BE2C (cell line): ENCODE measurements at regions not wholly inside any gene's neighbourhood (a gene's known extent, or its start where the extent isn't known, plus 50 kb on each side); places are given as distances from the start of the nearest gene placed in this dataset.

Experiments used
- DNase-seq: peaks from one replicate; pipeline ENCODE4 v3.0.0-alpha.2; 2020
- H3K27me3 ChIP-seq: fragments of 250-450 bp; sonication (Bioruptor Pico); 2 replicates; pipeline ENCODE4 v1.5.1; 2020; ENCODE audit warnings: mild to moderate bottlenecking
- H3K36me3 ChIP-seq: fragments of 250-450 bp; sonication (Bioruptor Pico); 2 replicates; pipeline ENCODE4 v1.5.1; 2020; ENCODE audit warnings: mild to moderate bottlenecking
- H3K4me1 ChIP-seq: fragments of 250-450 bp; sonication (Bioruptor Pico); 2 replicates; pipeline ENCODE4 v1.5.1; 2020
- H3K4me3 ChIP-seq: 2 replicates; pipeline ENCODE4 v1.5.1; 2011; ENCODE audit warnings: low read depth, low read length
- H3K9me3 ChIP-seq: fragments of 250-450 bp; sonication (Bioruptor Pico); 2 replicates; pipeline ENCODE4 v1.5.1; 2020
- CTCF ChIP-seq: IDR thresholded peaks from 2 replicates; pipeline ENCODE4 v1.5.1; 2012; ENCODE audit warnings: mild to moderate bottlenecking, low read depth, low read length

- H3K9me3 ChIP-seq = no peaks in the 10 kb centered on the region
- H3K4me1 ChIP-seq = no peaks in the 10 kb centered on the region
- H3K27me3 ChIP-seq = no peaks in the 10 kb centered on the region
- DNase-seq = no peak
- H3K36me3 ChIP-seq = no peaks in the 10 kb centered on the region
- TF ChIP-seq CTCF = no peak
- H3K4me3 ChIP-seq = no peak overlapping the region
Measured at GRCh38 chr2:180905002-180905401, 75.4 kb upstream of the UBE2E3 start.

- Histone ChIP-seq H3K4me3 (no peak overlapping the region), H3K4me1 (no peaks in the 10 kb centered on the region), H3K36me3 (no peaks in the 10 kb centered on the region), H3K27me3 (no peaks in the 10 kb centered on the region), H3K9me3 (no peaks in the 10 kb centered on the region)
- no peak for DNase-seq
- no peak for TF ChIP-seq CTCF
Measured at GRCh38 chr2:180901331-180901730, 79.1 kb upstream of the UBE2E3 start.

- no peak overlapping the region for H3K4me3 ChIP-seq
- H3K9me3 ChIP-seq = no peaks in the 10 kb centered on the region
- no peak for DNase-seq
- H3K4me1 ChIP-seq = no peaks in the 10 kb centered on the region
- no peaks in the 10 kb centered on the region for H3K27me3 ChIP-seq
- H3K36me3 ChIP-seq = no peaks in the 10 kb centered on the region
- TF ChIP-seq CTCF = no peak
Measured at GRCh38 chr2:180893752-180894151, 86.7 kb upstream of the UBE2E3 start.

GRCh38 chr2:180892091-180892490 lies 88.3 kb upstream of the UBE2E3 start:
- DNase-seq = no peak
- Histone ChIP-seq H3K27me3 (no peaks in the 10 kb centered on the region), H3K9me3 (no peaks in the 10 kb centered on the region), H3K36me3 (no peaks in the 10 kb centered on the region), H3K4me1 (no peaks in the 10 kb centered on the region), H3K4me3 (no peak overlapping the region)
- TF ChIP-seq CTCF = no peak

GRCh38 chr2:180891360-180891759 lies 89.0 kb upstream of the UBE2E3 start:
- H3K27me3 ChIP-seq = no peaks in the 10 kb centered on the region
- no peaks in the 10 kb centered on the region for H3K4me1 ChIP-seq
- no peak for DNase-seq
- no peaks in the 10 kb centered on the region for H3K36me3 ChIP-seq
- H3K4me3 ChIP-seq = no peak overlapping the region
- no peaks in the 10 kb centered on the region for H3K9me3 ChIP-seq
- TF ChIP-seq CTCF = no peak

GRCh38 chr2:180890781-180891180 lies 89.6 kb upstream of the UBE2E3 start:
- TF ChIP-seq CTCF = no peak
- no peak for DNase-seq
- Histone ChIP-seq H3K9me3 (no peaks in the 10 kb centered on the region), H3K36me3 (no peaks in the 10 kb centered on the region), H3K4me1 (no peaks in the 10 kb centered on the region), H3K27me3 (no peaks in the 10 kb centered on the region), H3K4me3 (no peak overlapping the region)
